RWPE2 (cell line): ENCODE measurements at regions not wholly inside any gene's neighbourhood (a gene's known extent, or its start where the extent isn't known, plus 50 kb on each side); places are given as distances from the start of the nearest gene placed in this dataset.

Source experiments
- ATAC-seq: fragments of 200-7000 bp; cut with Tn5 transposase; 3 replicates; pipeline ENCODE4 v1.9.1; 2021; ENCODE audit warnings: low read depth
- DNase-seq: peaks from one replicate; pipeline ENCODE4 v3.0.0-alpha.2; 2020; ENCODE audit warnings: low spot score
- H3K27ac ChIP-seq: fragments of 450-650 bp; 2 replicates; pipeline ENCODE4 v1.5.1; 2017; ENCODE audit warnings: mild to moderate bottlenecking; ENCODE audit not compliant: poor library complexity, severe bottlenecking
- H3K27me3 ChIP-seq: fragments of 250-450 bp; sonication (Bioruptor Pico); 2 replicates; pipeline ENCODE4 v1.5.1; 2021; ENCODE audit warnings: mild to moderate bottlenecking, moderate library complexity; ENCODE audit not compliant: insufficient read depth, poor library complexity, severe bottlenecking
- H3K36me3 ChIP-seq: fragments of 250-450 bp; sonication (Bioruptor Pico); 2 replicates; pipeline ENCODE4 v1.5.1; 2020; ENCODE audit warnings: low read depth, mild to moderate bottlenecking, moderate library complexity
- H3K4me1 ChIP-seq: fragments of 250-450 bp; sonication (Bioruptor Pico); 2 replicates; pipeline ENCODE4 v1.5.1; 2021; ENCODE audit warnings: mild to moderate bottlenecking, moderate library complexity; ENCODE audit not compliant: insufficient read depth, poor library complexity, severe bottlenecking
- H3K4me3 ChIP-seq: fragments of 250-450 bp; sonication (Bioruptor Pico); 2 replicates; pipeline ENCODE4 v1.5.1; 2021; ENCODE audit warnings: mild to moderate bottlenecking, moderate library complexity; ENCODE audit not compliant: severe bottlenecking
- H3K9me3 ChIP-seq: fragments of 250-450 bp; sonication (Bioruptor Pico); 2 replicates; pipeline ENCODE4 v1.5.1; 2021; ENCODE audit warnings: mild to moderate bottlenecking, moderate library complexity; ENCODE audit not compliant: severe bottlenecking
- CTCF ChIP-seq: fragments of 450-650 bp; IDR thresholded peaks from one replicate; pipeline ENCODE4 v1.5.1; 2017; ENCODE audit warnings: mild to moderate bottlenecking, moderate library complexity; ENCODE audit not compliant: poor library complexity, severe bottlenecking

DNA sequence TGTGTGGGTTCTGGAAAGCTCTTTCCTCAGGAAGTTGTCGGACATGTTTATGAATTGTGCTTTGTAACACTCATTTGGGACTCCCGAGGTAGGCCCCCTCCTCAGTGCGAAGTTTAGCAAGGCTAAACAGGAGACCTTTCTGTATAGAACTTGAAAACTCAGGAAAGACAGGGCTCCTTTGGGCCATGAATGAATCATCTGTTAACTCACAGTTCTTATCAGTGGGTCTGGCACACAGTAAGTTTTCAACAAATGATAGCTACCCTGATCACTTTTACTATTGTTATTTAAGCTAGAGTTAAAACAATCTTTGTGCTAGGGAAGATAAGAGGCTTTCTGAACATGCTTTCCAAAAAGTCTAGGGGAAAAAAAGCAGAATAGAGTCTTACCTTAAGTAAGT, 430.5 kb upstream of the ETAA1 start:
- DNase-seq (no peak), ATAC-seq (no peak)
- Histone ChIP-seq H3K27me3 (no peaks in the 10 kb centered on the region), H3K4me1 (no peaks in the 10 kb centered on the region), H3K9me3 (no peaks in the 10 kb centered on the region), H3K36me3 (no peaks in the 10 kb centered on the region), H3K4me3 (no peak overlapping the region), H3K27ac (no peak overlapping the region)
- no peak for TF ChIP-seq CTCF

DNA sequence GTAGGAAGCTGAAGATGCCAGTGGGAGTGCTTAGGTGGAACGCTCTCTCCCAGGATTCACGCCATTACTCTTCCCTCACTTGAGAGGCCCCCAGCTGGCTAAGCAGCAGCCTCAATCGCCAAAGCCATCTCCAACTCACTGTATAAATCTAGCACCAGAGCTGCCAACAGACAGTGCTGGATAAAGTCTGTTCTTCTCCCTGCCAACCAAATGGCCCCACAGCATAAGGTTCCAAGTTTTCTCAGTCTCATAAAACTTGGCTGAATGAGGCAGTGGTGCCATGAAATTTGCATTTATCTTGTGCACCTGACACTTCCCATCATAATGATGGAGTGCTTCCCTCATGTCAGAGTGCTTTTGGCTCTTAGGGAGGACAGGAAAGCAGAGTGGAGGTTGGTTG, 428.2 kb upstream of the ETAA1 start:
- H3K36me3 ChIP-seq, result no peaks in the 10 kb centered on the region
- DNase-seq, result no peak
- no peaks in the 10 kb centered on the region for H3K9me3 ChIP-seq
- H3K4me3 ChIP-seq, result no peak overlapping the region
- H3K4me1 ChIP-seq, result no peaks in the 10 kb centered on the region
- ATAC-seq, result no peak
- H3K27ac ChIP-seq, result no peak overlapping the region
- H3K27me3 ChIP-seq, result no peaks in the 10 kb centered on the region
- no peak for TF ChIP-seq CTCF

DNA sequence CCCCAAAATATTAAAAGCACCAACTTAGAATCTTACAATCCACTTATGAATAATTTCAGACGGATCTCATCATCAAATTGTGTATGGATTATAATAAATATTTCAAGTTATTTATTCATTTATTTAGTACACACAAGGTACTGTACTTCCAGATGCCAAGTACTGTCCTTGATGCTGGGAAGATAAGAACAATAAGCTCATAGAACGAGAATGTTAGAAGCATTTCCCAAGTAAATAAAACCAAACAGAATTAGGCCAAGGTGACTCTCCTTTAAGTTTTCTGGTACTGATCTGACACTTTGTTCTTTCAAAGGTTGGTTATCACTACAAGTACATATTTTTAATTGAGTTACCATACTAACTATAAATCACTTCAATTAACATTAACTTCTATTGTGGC, 416.1 kb upstream of the ETAA1 start:
- no peaks in the 10 kb centered on the region for H3K9me3 ChIP-seq
- H3K27me3 ChIP-seq, result no peaks in the 10 kb centered on the region
- no peak for TF ChIP-seq CTCF
- H3K4me3 ChIP-seq, result no peak overlapping the region
- ATAC-seq (no peak), DNase-seq (no peak)
- H3K36me3 ChIP-seq, result no peaks in the 10 kb centered on the region
- H3K27ac ChIP-seq, result no peak overlapping the region
- H3K4me1 ChIP-seq, result peaks cover 6% of the 10 kb centered on the region

- Histone ChIP-seq H3K4me1 (peaks cover 6% of the 10 kb centered on the region), H3K36me3 (no peaks in the 10 kb centered on the region), H3K9me3 (no peaks in the 10 kb centered on the region), H3K27me3 (no peaks in the 10 kb centered on the region), H3K4me3 (no peak overlapping the region), H3K27ac (no peak overlapping the region)
- ATAC-seq (no peak), DNase-seq (no peak)
- peak; percentile 9 for TF ChIP-seq CTCF
Observed at GRCh38 chr2:66982766-66983165, 414.4 kb upstream of the ETAA1 start.

DNA sequence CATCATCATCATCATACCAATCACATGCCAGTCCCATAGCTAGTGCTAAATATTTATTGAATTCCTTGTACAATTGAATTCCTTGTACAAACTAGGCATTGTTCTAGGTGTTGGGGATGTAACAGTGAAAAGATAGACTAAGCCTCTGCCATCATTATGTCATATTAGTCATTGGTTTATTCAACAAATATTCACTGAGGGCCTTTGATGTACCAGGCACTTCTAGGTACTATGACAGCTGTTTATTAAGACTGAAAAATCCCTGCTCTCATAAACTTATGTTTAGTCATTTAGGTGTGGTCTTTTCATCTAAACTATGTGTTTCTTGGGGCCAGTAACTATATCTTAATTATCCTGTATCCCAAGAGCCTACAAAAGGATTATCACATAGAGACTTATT, 412.3 kb upstream of the ETAA1 start:
- H3K4me3 ChIP-seq, result no peak overlapping the region

More for the DNA sequence above, 412.3 kb upstream of the ETAA1 start:
- H3K27ac ChIP-seq, result no peak overlapping the region
- H3K27me3 ChIP-seq, result no peaks in the 10 kb centered on the region
- TF ChIP-seq CTCF, result no peak
- DNase-seq, result no peak
- no peaks in the 10 kb centered on the region for H3K9me3 ChIP-seq
- H3K36me3 ChIP-seq, result no peaks in the 10 kb centered on the region
- ATAC-seq, result no peak; the same call in 2 of the 3 replicates
- H3K4me1 ChIP-seq, result peaks cover 6% of the 10 kb centered on the region
